Sigmoid colon (tissue), 6 donors: ENCODE measurements at regions not wholly inside any gene's neighbourhood (a gene's known extent, or its start where the extent isn't known, plus 50 kb on each side); places are given as distances from the start of the nearest gene placed in this dataset.

Experiments
- DNase-seq: peaks from one replicate; pipeline ENCODE4 v3.0.0-alpha.2; 2019
- H3K27ac ChIP-seq, 4 donors: fragments of 200-600 bp; sonication (generic); one replicate each; pipeline ENCODE4 v1.5.1; 2016 to 2019; ENCODE audit warnings: mild to moderate bottlenecking in 1 of 4
- H3K27me3 ChIP-seq, 3 donors: fragments of 200-600 bp; sonication (generic); one replicate each; pipeline ENCODE4 v1.5.1; 2019; ENCODE audit warnings: mild to moderate bottlenecking in 1 of 3
- H3K36me3 ChIP-seq, 4 donors: fragments of 200-600 bp; sonication (generic); one replicate each; pipeline ENCODE4 v1.5.1; 2016 to 2019
- H3K4me1 ChIP-seq, 4 donors: fragments of 200-600 bp; sonication (generic); one replicate each; pipeline ENCODE4 v1.5.1; 2017 to 2019
- H3K4me3 ChIP-seq, 4 donors: fragments of 200-600 bp; sonication (generic); one replicate each; pipeline ENCODE4 v1.5.1; 2017 to 2019; ENCODE audit warnings: mild to moderate bottlenecking in 2 of 4, moderate library complexity in 1 of 4
- H3K9me3 ChIP-seq, 4 donors: fragments of 200-600 bp in 3 of 4; sonication (generic) in 3 of 4; one replicate each; pipeline versions ENCODE4 v1.5.1 to v1.6.1; 2013 to 2019
- EP300 ChIP-seq, 4 donors: sonication (generic); formaldehyde crosslinking; IDR thresholded peaks; one replicate each; pipeline ENCODE4 v1.6.1; 2017; ENCODE audit warnings: antibody characterized with exemption in 4 of 4
- POLR2A ChIP-seq, 2 donors: fragments of 450-650 bp; IDR thresholded peaks; one replicate each; pipeline ENCODE4 v1.6.1; 2016; ENCODE audit warnings: antibody characterized with exemption in 2 of 2, mild to moderate bottlenecking in 2 of 2, moderate library complexity in 2 of 2
- POLR2AphosphoS5 ChIP-seq, 4 donors: sonication (generic); formaldehyde crosslinking; IDR thresholded peaks; one replicate each; pipeline ENCODE4 v1.6.1; 2017; ENCODE audit warnings: antibody characterized with exemption in 4 of 4
- WGBS, 2 donors: extraction: QIAGEN DNeasy Blood & Tissue Kit; methylation state at CpG; one replicate each; pipeline ENCODE4 v1.1.7; 2013; 5-methylcytosine and 5-hydroxymethylcytosine counted together
- intact Hi-C: fragments of 100-400 bp; cut with DNase I; formaldehyde crosslinking; loops from one replicate; pipeline ENCODE4 v1.15.1; 2023
- TF ChIP-seq, protein P1 (sequence below), 4 experiments: fragments of 450-650 bp in 3 of 4; fragments of 200-600 bp in 1 of 4; IDR thresholded peaks; one replicate each; pipeline ENCODE4 v1.5.1; 2016 to 2019; ENCODE audit warnings: antibody characterized with exemption in 4 of 4, mild to moderate bottlenecking in 3 of 4, moderate library complexity in 2 of 4
- donor health status: healthy with polysubstance abuse.
- donor health status: healthy.

DNA sequence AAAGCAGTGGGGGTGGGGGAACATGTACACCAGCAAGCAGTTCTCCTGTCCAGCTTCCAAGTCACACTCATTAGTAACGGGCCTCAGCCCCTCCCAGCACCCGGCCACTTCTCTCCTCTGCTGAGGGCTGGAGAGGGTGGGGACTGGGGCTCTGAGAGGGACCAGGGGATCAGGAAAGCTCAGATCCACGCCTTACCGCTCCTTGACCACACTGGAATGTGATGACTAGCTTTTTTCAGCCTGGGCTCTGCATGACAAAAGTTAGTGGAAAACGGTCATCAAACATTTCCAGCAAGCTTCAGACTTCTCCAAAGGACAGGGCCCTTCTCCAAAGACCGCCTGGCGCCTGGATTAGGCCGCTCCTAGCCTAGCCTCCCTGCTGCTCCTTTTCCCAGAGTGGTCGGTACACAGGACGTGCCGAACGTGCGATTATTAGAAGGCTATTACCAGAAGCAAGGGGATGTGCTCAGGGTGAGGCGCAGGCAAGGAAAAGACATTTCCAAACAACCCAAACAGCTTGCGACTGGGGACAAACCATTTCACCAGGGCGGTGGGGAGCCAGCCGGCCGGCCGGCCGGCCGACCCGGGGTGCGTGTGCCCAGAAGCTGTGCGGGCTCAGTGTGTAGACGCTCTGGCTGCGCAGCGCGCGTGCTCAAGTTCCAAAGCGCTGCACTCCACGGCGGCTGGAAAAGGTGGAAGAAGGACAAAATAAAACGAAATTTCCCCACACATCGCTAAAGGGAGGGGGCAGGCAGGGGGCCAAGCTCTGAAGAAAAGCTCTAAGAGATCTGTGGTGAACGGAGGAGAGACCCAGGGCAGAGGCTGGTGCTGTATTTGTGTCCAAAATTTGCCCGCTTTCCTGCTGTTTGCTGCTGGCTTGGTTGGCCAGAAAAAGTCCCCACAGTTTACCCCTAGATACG lies 51.0 kb upstream of the SSR3 start:
- Histone ChIP-seq H3K4me1 (peaks cover 0 to 47% (median 19%) of the 10 kb centered on the region in 4 donors), H3K9me3 (no peaks in the 10 kb centered on the region), H3K27me3 (no peaks in the 10 kb centered on the region), H3K27ac (peak overlapping the region; percentile 64 to 86 (median 78)), H3K4me3 (peak overlapping the region; percentile 15 to 49 (median 46)), H3K36me3 (no peaks in the 10 kb centered on the region)
- TF ChIP-seq POLR2A (IDR thresholded peaks at IDR 0.05) (peak in 1 of 2 donors; percentile 12), EP300 (IDR thresholded peaks at IDR 0.05) (no peak), POLR2AphosphoS5 (IDR thresholded peaks at IDR 0.05) (peak in 2 of 4 donors; percentile 9 to 16)
- TF ChIP-seq, protein P1, sequence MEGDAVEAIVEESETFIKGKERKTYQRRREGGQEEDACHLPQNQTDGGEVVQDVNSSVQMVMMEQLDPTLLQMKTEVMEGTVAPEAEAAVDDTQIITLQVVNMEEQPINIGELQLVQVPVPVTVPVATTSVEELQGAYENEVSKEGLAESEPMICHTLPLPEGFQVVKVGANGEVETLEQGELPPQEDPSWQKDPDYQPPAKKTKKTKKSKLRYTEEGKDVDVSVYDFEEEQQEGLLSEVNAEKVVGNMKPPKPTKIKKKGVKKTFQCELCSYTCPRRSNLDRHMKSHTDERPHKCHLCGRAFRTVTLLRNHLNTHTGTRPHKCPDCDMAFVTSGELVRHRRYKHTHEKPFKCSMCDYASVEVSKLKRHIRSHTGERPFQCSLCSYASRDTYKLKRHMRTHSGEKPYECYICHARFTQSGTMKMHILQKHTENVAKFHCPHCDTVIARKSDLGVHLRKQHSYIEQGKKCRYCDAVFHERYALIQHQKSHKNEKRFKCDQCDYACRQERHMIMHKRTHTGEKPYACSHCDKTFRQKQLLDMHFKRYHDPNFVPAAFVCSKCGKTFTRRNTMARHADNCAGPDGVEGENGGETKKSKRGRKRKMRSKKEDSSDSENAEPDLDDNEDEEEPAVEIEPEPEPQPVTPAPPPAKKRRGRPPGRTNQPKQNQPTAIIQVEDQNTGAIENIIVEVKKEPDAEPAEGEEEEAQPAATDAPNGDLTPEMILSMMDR (IDR thresholded peaks at IDR 0.05) = no peak
- peak; percentile 71 for DNase-seq
- 12 to 26% methylated on average over 37 of the region's 37 CpGs for WGBS, 2 donors
- intact Hi-C loops = loop anchor here (5.0 kb wide), 3 partner anchors 49 to 66 kb away; partner anchors contain the start of genes SSR3 and TIPARP

DNA sequence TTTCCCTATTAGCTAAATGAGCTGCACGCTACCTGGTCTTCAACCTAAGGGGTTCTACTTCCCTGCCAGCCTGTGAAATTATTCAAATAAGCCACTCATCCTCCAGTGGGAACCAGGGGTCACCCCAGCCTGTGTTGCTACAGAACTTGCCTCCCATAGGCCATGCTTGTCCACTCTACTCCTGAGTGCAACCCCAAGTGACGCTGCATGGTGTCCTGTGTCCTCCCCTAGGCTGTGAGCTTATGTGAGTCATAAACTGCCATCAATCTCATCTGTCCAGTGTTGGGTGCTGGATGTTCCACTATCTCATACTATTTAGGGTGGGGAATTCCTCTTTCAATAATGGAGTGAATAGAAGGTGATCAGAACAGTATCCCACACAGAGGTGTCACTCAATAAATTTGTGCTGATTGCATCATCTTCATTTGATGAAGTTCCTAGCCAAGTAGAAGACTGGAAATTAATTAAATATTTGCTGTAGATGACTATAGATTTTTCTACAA lies 49.8 kb upstream of the SSR3 start:
- WGBS, 2 donors = 96 to 97% methylated on average over 2 of the region's 2 CpGs
- H3K4me3 ChIP-seq = no peak overlapping the region

More for the DNA sequence above, 49.8 kb upstream of the SSR3 start:
- H3K9me3 ChIP-seq = no peaks in the 10 kb centered on the region
- H3K27ac ChIP-seq = peak overlapping the region in 1 of 4 donors; percentile 86
- no peaks in the 10 kb centered on the region for H3K27me3 ChIP-seq
- no peaks in the 10 kb centered on the region for H3K36me3 ChIP-seq
- intact Hi-C loops = loop anchor here (5.0 kb wide), 4 partner anchors 47 to 478 kb away; partner anchors contain the start of genes SSR3 and TIPARP
- peaks cover 0 to 47% (median 19%) of the 10 kb centered on the region in 4 donors for H3K4me1 ChIP-seq
- TF ChIP-seq EP300 (IDR thresholded peaks at IDR 0.05) (no peak), POLR2AphosphoS5 (IDR thresholded peaks at IDR 0.05) (no peak), POLR2A (IDR thresholded peaks at IDR 0.05) (no peak)
- TF ChIP-seq, protein P1 (IDR thresholded peaks at IDR 0.05) = no peak
- no peak for DNase-seq
